Lower lobe of right lung (tissue), 2 donors: ENCODE measurements at regions not wholly inside any gene's neighbourhood (a gene's known extent, or its start where the extent isn't known, plus 50 kb on each side); places are given as distances from the start of the nearest gene placed in this dataset.

Source experiments
- ATAC-seq, 2 donors: fragments of 200-7000 bp; cut with Tn5 transposase; one replicate each; pipeline ENCODE4 v1.9.1; 2020 to 2022; ENCODE audit warnings: mild to moderate bottlenecking in 2 of 2, moderate library complexity in 2 of 2
- DNase-seq: peaks from one replicate; pipeline ENCODE4 v3.0.0-alpha.2; 2020
- H3K27ac ChIP-seq: fragments of 200-600 bp; one replicate; pipeline ENCODE4 v1.8.0; 2022
- H3K27me3 ChIP-seq: fragments of 200-600 bp; one replicate; pipeline ENCODE4 v1.8.0; 2022; ENCODE audit warnings: low read depth
- H3K36me3 ChIP-seq: fragments of 200-600 bp; one replicate; pipeline ENCODE4 v1.8.0; 2022; ENCODE audit warnings: mild to moderate bottlenecking
- H3K4me1 ChIP-seq: fragments of 200-600 bp; one replicate; pipeline ENCODE4 v1.8.0; 2022
- H3K4me3 ChIP-seq: fragments of 200-600 bp; one replicate; pipeline ENCODE4 v1.8.0; 2022; ENCODE audit warnings: mild to moderate bottlenecking
- H3K9me3 ChIP-seq: fragments of 200-600 bp; one replicate; pipeline ENCODE4 v1.8.0; 2022
- intact Hi-C: fragments of 100-400 bp; cut with DNase I; formaldehyde crosslinking; loops from one replicate; pipeline ENCODE4 v1.11.0; 2022
- TF ChIP-seq, protein P1 (sequence below): fragments of 200-600 bp; IDR thresholded peaks from one replicate; pipeline ENCODE4 v1.8.0; 2022; ENCODE audit warnings: antibody characterized with exemption, mild to moderate bottlenecking
- donor health status: DM: no; HTN: yes; CAD: no; lungs with severe emphysema.

DNA sequence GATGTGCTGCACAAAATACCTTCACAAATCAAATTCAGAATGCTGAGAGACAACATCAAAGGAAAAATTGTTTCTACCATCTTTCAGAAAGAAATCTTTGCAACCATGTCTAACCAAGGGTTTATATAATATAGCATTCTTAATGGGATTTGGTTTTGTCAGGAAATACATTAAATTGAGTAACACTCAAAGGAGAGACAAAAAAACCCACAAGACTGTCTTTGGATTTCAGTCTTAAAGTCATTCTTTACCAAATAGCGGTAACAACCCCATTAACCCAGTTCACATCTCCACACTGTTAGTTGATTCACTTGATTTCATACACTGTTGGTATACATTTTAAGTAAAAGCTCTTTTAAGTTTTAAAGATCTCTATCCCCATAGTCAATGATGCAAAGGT is 145.7 kb upstream of the EDNRA start:
- Histone ChIP-seq H3K9me3 (no peaks in the 10 kb centered on the region), H3K4me1 (no peaks in the 10 kb centered on the region), H3K27ac (no peak overlapping the region), H3K36me3 (no peaks in the 10 kb centered on the region), H3K27me3 (no peaks in the 10 kb centered on the region), H3K4me3 (no peak overlapping the region)
- no peak for DNase-seq
- intact Hi-C loops, result no loop called here
- no peak for ATAC-seq
- TF ChIP-seq, protein P1, sequence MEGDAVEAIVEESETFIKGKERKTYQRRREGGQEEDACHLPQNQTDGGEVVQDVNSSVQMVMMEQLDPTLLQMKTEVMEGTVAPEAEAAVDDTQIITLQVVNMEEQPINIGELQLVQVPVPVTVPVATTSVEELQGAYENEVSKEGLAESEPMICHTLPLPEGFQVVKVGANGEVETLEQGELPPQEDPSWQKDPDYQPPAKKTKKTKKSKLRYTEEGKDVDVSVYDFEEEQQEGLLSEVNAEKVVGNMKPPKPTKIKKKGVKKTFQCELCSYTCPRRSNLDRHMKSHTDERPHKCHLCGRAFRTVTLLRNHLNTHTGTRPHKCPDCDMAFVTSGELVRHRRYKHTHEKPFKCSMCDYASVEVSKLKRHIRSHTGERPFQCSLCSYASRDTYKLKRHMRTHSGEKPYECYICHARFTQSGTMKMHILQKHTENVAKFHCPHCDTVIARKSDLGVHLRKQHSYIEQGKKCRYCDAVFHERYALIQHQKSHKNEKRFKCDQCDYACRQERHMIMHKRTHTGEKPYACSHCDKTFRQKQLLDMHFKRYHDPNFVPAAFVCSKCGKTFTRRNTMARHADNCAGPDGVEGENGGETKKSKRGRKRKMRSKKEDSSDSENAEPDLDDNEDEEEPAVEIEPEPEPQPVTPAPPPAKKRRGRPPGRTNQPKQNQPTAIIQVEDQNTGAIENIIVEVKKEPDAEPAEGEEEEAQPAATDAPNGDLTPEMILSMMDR, result no peak

DNA sequence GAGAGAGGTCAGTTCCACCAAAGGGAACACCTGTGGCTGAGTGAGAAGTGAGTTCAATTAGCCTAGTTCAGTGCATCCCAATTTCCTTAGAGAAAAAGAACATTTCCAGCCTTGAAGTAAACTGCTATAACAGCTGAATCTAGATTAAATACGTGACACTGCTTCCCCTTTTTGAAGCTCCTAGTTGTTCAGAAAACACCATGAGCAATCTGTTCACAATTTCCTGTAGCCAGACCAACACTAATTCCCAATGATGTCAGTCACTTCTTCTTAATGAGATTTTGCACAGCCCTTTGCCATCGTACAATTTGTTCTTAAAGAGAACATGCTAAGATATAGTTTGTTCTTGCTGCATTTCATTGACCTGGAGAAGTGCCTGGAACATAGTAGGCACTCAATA is 144.6 kb upstream of the EDNRA start:
- H3K4me1 ChIP-seq, result no peaks in the 10 kb centered on the region
- H3K36me3 ChIP-seq, result no peaks in the 10 kb centered on the region
- no peaks in the 10 kb centered on the region for H3K9me3 ChIP-seq
- TF ChIP-seq, protein P1, result no peak
- DNase-seq (no peak), ATAC-seq (no peak)
- intact Hi-C loops, result no loop called here
- H3K4me3 ChIP-seq, result no peak overlapping the region
- H3K27me3 ChIP-seq, result no peaks in the 10 kb centered on the region
- H3K27ac ChIP-seq, result no peak overlapping the region

DNA sequence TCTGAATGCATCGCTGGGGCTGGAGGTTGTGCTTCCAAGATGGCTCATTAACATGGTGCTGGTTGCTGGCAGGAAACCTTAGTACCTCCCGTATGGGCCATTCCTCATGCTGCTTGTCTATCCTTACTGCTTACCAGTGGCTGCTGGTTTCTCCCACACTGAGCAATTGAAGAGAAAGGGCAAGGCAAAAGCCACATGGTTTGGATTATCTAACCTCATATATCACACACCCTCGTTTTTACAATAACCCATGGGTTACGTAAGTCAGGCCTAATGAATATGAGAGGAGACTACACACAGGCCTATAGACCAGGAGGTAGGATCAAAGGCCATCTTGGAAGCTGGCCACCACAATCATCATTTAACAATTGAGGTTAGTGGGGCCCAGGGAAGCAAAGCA is 141.8 kb upstream of the EDNRA start:
- DNase-seq, result no peak
- Histone ChIP-seq H3K9me3 (no peaks in the 10 kb centered on the region), H3K4me3 (no peak overlapping the region), H3K27ac (no peak overlapping the region), H3K27me3 (no peaks in the 10 kb centered on the region), H3K36me3 (no peaks in the 10 kb centered on the region), H3K4me1 (no peaks in the 10 kb centered on the region)
- TF ChIP-seq, protein P1, result no peak
- intact Hi-C loops, result no loop called here
- ATAC-seq, result no peak

DNA sequence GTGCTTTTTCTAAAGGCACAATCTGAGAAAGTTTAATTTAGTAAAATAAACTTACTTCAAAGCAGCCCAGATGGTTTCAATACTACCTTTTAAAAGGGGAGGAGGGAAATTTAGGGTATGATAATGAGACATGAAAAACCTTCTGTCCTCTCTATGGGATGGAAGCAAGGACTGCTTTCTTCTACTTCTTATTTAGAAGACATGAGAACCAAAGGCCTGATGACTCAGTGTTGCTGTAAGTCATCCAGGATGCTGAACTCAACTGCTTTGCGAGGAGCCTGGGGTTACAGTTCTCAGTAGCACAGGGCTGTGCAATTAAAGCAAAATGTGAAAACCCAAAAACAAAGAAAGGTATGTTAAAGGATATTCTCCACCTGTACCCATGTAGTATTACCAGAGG is 140.8 kb upstream of the EDNRA start:
- Histone ChIP-seq H3K9me3 (no peaks in the 10 kb centered on the region), H3K4me1 (no peaks in the 10 kb centered on the region), H3K36me3 (no peaks in the 10 kb centered on the region), H3K27me3 (no peaks in the 10 kb centered on the region), H3K4me3 (no peak overlapping the region), H3K27ac (no peak overlapping the region)
- intact Hi-C loops, result no loop called here
- TF ChIP-seq, protein P1, result no peak
- ATAC-seq (no peak), DNase-seq (no peak)

DNA sequence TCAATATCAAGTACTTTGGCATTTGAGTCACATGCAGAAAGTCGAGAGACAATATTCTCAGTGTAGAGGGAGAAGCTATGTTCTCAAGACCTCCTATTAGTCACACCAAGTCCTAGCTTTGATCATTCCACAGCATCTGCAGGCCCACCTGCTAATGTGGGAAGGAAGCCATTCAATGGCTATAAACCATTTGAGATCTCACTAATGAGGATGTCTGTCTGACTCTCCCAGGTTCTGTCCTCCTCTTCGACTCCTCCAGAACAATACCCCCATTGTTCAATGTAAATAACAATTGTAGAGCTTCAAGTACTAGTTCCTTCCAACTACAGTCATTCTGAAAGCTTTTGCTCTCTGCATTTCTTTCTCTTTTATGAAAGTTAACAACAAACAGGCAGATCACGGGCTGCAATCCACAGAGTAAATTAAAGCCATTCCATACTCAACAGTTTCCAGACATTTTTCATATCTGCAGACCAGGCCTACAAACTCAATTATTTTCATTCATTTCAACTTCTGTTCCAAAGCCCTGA is 140.2 kb upstream of the EDNRA start:
- TF ChIP-seq, protein P1, result no peak
- no peaks in the 10 kb centered on the region for H3K27me3 ChIP-seq
- no peaks in the 10 kb centered on the region for H3K36me3 ChIP-seq
- ATAC-seq, result no peak
- no peak overlapping the region for H3K27ac ChIP-seq
- H3K4me3 ChIP-seq, result no peak overlapping the region
- H3K4me1 ChIP-seq, result no peaks in the 10 kb centered on the region
- H3K9me3 ChIP-seq, result no peaks in the 10 kb centered on the region
- intact Hi-C loops, result no loop called here
- DNase-seq, result no peak

DNA sequence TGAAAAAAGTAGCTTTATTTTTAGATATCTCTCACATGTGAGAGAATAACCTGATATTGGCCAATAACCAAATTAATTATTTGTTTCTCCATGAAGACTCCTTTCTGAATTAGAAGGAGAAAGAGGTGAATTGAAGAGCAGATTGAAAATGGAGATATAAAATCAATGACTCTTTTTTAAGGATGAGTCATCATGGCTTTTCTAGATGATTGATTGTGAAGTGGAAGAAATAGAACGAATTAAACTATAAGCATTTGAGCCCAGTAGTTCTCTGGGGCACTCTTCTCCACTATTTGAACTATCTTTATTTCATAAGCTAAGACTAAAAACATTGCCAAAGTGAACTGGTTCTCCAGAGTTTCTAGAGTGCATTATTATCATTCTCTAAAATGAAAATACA is 137.2 kb upstream of the EDNRA start:
- TF ChIP-seq, protein P1, result no peak
- no peaks in the 10 kb centered on the region for H3K27me3 ChIP-seq

More for the DNA sequence above, 137.2 kb upstream of the EDNRA start:
- intact Hi-C loops, result no loop called here
- Histone ChIP-seq H3K27ac (no peak overlapping the region), H3K4me3 (no peak overlapping the region), H3K4me1 (no peaks in the 10 kb centered on the region), H3K9me3 (no peaks in the 10 kb centered on the region), H3K36me3 (no peaks in the 10 kb centered on the region)
- no peak for DNase-seq
- no peak for ATAC-seq
